KG1 (cell line): ENCODE measurements at regions not wholly inside any gene's neighbourhood (a gene's known extent, or its start where the extent isn't known, plus 50 kb on each side); places are given as distances from the start of the nearest gene placed in this dataset.

Experiments
- DNase-seq: peaks from one replicate; lab custom pipeline; 2025; lab: John Stamatoyannopoulos, UW

DNA sequence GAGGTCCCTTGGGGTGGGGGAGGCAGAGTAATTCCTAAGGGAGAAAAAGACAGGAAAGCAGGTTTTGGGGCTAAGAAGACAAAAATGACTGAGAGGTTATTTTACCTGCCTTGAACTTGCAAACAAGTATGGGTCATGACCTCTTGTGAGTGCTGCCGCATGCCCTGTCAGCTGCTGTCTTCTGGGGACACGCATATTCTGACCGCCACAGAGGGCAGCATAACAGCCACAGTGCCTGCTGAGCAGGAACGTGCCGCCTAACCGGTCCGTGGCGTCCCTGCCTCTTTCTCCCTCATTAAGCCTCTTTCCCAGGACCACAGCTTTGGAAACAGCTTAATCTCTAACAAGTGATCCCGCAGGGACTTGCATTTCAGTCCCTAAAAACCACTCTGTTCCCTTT, 51.3 kb upstream of the KCNA1 start:
- no peak for DNase-seq

DNA sequence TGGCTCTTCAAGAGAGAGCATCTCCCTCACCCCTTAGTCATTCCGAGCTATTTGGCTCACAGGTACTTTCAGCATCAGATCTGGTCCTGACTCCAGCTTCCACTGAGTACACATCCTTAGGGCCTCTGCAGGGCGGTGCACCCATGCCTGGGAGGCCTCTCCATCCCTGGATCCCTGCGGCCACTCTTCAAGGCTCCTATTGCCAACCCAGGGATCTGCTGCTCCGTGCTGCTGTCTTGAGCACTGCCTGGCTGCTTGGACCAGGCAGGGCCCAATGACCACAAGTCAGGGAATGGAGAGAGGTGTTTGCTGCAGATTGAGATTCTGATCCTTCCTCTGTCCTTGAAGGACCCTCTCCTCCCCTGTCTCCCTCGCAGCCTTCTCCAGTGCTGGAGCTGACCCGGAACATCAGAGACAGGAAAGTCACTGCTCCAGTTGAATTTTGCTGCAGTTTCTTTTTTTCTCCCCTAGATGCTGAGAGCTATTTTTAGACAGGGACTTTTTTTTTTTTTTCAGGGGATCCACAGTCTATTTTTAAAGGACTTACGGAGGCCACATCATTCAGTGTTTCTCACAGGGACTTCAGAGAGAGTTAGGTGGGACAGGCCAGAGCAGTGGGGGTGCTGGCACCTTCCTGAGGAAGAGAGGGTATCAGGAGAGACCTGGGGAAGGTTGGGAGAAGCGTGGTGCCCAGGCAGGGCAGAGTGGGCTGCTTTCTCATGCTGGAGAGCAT, 50.1 kb upstream of the KCNA1 start:
- no peak for DNase-seq
